Stimulated activated CD8-positive, alpha-beta memory T cell treated with anti-CD3 and anti-CD28 coated beads, Interleukin-15, amount 100 ng/mL, for 24 hours (primary cell): ENCODE measurements at regions not wholly inside any gene's neighbourhood (a gene's known extent, or its start where the extent isn't known, plus 50 kb on each side); places are given as distances from the start of the nearest gene placed in this dataset.
A peak's percentile ranks its signal among the peaks of the same experiment; 100 is the strongest.

Experiments used
- DNase-seq: peaks from one replicate; pipeline ENCODE4 v3.0.0-alpha.2; 2020; ENCODE audit warnings: low read depth

DNA sequence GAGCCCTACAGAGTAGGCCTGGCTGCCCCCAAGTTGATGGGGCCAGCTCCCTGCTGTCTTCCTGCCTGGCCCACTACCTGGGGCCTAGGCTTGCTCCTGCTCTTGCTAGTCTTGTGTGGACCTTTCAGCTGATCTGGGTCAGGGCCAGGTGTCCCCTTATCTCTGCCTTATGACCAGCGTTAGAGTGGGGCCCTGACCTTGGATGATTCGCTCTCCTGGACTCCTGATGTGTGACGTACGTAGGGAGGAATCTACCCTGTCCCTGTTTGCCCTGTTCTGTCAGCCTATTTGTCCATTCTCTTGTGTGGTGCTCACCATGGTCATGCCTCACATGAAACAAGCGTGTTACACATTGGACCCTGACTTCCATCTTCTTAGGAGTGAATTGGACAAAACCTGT, 571.8 kb downstream of the QKI start:
- no peak for DNase-seq

DNA sequence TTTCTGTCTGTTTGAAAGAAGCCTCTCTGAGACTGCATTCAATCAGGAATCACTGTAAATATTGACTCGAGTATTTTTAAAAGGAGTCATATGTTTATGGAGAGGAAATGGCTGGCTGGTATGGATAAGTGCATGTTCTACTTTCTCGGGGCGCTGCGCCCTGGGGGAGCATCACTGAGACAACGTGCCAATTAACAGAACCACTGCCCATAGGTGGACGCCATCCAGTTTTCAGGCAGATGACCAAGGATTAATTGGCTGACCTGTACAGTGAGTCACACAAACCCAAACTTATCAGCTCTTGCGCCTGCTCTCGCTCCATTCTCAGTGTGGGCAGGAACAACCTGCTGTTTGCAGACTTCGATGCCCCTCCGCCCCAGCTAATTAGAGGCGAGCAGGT, 571.2 kb downstream of the QKI start:
- DNase-seq = no peak

DNA sequence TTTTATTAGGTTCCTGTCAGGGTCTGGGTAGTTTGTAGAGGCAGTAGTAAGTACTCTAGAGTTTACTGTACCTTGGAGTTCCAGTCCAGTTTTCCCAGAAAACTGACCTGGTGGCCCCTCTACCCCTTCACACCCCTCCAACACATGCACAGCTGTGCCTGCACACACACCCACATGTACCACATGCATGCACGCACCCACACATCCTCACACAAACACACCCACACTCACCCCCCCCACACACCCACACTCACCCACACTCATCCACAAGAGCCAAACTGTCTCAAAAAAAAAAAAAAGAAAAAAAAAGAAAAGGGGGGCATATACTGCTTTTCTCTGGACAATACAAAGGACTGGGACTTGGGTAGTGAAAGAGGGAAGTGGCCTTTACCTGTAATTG, 570.5 kb downstream of the QKI start:
- no peak for DNase-seq

DNA sequence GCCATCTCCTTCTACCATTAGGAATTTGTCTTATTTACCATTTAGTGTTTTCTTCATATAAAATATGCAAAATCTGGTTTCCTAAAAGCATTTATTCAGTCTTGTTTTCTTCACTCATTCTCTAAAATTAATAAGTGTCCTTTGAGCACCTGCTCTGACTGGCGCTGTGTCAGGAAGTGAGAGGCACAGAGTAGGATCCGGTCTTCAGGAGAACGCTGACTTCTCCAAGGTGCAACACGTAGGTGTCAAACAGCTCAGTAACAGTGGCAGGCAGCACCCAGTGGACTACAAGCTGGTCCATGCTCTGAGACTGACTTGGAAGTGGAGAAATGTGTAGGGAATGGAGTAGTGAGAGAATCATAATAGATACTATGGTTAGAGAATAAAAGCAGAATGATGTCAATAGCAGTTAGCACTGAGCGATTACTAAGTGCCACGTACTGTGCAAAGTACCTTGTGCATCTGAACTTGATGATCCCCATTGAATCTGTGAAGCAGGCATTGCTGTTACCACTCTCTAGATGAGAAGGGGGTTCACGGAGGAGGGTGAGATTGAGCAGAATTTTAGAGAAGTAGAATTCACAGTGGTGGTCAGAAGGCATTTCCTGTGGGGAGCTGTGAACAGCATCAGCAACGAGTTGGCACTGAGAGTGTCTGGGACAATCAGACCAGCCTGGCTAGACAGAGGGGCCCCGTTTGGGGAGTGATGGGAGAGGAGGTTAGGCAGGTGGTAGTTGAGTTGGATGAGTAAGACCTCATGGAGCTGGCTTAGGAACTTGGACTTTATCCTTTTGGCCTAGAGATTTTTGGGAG, 569.8 kb downstream of the QKI start:
- DNase-seq = no peak

DNA sequence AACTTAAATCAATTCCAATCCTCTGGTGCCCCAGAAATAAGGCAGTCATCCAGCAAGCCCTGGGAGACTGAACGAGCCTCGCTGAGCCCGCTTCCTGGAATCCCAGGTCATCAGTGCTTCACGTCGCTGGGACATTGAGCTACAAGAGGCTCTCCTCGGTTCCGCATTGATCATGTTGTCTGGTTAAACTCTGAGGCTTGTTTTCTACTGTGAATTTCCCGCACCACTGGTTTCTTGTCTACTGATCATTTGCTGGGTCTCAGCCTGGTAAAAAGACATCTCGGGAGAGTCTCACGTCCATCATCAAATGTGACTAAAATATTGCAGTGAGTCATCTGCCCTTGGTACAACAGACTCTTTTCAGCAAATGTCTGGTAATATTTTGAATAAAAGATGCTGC, 569.2 kb downstream of the QKI start:
- no peak for DNase-seq

DNA sequence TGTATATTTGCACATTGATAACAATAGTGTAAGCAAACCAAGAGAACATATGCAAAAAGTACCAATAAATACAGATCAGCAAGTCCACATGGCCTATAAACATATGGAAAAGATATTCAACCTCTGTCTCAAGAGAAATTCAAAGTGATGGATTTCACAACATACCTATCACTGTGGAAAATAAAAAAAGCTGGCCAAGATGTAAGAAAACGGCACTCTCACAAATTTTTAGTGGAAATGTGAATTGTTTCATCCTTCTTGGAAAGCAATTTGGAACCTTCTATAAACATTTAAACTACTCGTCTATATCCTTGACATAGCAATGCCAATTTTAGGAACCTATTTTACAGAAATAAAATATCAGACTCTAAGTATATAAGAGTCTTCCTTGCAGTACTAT, 559.8 kb downstream of the QKI start:
- DNase-seq = no peak

DNA sequence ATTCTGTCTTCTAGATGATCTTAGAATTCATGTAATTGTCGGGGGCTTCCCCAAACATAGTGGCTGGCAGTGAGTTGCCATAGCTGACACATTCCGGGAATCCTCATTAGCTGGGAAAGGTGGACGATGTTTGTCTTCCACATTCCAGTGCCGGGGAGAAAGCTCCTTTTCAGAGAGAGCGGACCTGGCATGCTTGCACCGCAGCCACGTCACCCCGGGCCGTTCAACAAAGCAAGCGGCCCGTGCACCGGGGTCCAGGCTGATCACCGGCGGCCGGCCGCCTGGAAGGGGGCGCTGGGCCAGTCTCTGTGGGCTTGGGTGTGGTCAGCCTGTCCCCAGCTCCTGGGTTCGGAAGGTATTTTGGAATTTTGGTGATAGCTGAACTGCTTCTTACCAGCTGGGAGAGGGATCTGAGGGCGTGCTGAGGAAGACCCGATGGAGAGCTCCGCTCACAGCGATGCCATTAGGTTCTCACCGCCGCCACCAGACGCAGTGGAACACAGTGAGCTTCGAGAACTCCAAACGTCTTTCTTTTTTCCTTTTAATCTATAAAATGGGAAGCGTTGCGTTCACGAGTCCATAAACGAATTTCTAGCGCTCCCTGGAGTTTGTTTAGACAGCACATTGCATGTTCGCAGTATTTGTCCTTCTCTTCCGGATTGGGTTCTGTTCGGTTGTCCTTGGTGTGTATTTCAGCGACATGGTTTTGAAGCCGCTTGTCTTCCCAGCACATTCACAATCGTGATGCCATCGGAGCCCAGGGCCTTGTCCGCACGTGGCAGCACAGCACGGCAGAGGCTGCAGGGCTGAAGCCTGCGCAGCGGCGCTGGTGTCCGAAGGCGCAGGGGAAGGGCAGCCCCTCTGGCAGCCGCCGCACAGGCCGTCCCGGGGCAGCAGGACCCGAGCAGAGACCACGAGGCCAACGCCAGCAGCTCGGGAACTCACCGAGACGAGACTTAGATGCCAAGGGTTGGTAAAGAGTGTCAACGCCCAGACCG, 557.6 kb downstream of the QKI start:
- DNase-seq = no peak

DNA sequence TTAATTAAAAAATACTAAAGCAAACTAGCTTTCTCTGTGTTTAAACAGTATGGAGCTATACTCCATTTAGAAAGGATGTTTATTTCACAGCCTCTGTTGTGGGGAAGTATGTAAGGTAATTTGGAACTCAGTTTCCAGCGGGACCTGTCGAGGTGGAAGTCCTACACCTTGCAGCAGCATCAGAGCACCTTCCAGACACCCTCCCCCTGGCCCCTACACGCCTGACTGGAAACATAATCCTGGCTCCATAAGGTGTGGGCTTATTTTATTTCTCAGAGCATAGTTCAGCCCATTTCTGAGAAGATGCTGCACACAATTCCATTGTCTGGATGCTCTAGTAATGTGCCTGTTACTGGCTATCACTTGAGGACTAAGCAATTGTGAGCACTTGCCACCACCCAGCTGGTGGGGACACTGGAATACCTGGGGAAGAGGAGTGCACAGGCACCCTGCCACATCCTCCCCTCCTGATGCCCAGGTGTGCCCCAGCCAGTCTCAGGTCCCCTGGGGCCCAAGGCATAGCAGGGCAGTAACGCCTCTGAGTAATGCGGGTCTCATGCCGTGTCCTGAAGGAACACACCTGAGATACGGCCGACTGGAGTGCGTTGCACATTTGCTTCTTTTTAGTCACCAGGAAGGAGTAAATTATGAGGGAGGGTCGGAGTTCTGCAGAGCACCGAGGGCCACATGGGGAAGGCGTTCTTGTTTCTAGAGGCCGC, 556.5 kb downstream of the QKI start:
- DNase-seq = no peak

DNA sequence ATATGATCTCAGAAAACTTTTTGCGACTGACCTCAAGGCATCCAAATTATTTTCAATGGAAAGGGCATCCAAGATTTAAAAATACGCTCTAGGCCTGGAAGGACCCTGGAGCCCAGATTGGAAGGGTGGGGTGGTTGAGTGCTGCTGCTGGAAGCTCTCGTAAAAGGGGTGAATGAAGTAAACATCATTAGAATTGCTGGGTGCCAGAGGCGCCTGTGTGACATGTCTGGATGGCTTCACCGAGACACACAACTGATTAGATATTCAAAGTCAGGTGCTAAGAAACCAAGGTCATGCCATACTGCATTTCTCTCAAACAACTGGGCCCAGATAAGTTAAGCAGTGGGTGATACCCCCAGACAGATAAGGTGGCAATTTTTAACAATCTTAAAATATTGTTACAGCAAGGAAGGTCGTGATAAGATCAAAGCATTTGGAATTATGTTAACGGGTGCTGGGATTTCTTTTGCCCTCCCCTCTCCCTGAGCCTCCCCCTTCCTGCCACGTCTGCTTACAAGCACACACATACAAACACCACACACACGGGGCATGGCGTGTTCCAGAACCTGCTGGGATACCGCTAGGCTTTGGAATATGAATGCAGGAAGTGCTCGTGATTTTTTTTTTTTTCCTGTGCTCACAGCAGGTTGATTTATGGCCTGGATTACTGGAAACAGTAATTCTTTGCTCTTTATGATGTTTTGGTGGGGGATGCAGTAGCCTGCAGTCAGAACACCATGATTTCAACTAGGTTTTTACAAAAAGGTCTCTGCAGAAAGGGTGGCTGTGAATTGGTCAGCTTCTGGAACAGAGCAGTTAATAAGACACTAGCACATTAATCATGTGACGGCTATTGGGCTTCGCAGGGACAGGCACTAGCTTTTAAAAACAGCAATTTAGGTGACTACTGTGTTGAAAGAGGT, 551.2 kb downstream of the QKI start:
- no peak for DNase-seq

DNA sequence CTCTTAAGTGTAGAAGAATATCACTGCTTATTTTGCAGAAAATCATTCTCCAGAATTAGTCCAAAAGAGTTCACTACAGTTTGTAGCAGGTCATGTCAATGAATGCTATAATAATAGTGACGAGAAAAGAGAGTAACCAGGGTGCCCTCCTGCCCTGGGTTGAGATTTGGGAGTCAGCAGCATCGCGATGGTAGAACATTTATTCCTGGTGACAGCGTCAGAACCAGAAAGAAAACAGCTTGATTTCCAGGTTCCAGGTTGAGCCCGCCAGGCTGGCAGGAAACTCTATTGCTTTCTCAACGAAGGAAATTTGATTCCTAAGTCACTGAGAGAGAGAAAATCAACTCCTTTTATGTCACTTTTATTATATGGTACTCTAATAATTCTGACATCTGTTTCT, 550.3 kb downstream of the QKI start:
- DNase-seq = no peak

DNA sequence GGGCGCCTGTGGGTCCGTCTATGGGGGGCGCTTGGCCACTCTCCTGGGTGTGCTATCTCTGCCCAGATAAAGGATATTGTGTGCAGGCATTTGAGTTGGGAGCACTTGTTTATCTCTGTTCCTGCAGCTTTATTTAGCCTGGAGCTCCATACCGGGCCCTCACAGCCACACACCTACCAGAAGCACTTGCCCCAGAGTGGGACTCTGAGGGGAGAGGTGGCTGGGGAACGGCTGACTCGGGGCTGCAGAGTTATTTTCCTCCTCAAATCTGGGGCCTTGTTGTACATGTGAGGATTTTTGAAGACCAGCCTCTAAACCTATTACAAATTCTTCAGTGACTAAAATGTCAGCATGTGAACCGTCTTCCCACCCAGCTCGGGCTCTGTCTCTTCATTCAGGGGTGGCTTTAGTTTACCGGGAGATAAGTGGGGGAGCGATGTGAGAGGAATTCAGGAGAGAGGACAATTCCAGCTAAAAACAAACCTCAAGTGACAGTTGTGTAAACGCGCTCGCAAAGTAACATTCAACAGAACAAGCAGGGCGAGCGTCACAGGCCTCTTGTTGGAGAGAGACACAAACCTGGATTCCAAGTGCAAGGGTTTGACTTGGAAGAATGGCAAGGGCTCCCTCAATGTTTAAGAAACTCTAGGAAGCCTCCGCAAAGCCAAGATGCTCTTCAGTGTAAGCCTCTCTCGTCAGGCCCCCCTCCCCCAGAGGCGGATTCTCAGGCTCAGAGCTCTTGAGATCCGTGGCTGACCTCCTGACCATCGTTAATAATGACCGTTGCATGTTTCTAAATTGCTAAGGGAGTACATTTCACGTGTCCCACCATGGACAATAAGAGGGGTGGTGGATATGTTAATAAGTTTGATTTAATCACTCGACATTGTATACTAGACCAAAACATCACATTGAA, 548.9 kb downstream of the QKI start:
- DNase-seq = no peak

DNA sequence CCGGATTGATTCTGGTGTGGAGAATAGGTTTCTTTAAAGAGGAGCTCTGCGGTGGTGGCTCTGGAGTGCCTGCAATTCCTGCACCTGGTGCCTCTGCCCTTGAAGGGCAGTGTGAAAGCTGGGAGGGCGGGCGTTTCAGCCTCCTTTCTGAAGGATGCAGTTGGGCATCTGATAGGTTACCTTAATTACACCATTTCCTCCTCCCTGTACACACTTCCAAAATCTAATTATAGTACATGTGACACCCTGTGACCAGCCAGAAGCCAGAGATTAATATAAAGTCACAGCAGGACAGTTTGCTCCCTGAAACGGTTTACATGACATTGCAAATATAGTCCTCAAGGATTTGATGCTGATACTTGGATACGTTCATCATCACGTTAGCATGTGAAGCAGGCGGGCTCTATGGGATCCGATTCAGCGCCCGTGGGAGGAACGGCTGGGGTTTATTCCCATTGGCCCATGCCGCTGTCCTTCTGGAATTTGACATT, 548.2 kb downstream of the QKI start:
- DNase-seq = no peak

DNA sequence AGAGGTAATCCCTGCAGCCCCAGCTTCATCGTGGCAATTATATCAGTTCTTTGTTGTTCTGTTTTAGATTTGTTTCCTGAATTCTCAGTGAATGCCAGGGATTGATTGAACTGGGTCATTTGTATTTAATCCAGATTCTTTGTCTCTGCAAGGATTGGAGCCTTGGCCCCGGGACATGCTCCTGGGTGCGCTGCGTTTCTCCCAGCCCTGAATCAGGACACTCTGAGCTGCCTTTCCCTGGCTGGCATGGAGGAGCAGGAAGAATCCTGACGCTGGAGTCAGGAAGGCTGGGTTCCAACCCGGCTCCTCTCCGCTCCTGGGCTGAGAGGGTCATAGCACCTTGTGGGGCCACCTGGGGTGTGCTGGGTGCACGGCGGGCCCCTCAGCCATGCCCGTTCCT, 545.6 kb downstream of the QKI start:
- DNase-seq = no peak

DNA sequence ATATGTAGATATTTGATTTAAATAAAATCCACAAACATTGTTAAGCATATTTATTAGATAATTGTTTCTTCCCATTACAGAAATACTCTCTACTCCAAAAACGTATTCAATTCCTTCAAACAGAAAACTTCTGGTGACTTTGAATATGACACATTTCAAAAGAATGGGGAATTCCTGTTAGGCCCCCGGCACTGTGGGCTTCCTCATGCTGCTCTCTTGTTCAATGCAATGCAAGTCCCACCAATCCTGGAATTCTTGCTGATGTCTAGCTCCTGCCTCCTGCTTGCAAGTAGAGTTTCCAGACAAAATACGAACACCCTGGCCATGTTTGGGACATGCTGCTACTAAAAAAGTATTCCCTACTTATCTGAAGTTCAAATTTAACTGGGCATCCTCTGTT, 544.1 kb downstream of the QKI start:
- DNase-seq = no peak

DNA sequence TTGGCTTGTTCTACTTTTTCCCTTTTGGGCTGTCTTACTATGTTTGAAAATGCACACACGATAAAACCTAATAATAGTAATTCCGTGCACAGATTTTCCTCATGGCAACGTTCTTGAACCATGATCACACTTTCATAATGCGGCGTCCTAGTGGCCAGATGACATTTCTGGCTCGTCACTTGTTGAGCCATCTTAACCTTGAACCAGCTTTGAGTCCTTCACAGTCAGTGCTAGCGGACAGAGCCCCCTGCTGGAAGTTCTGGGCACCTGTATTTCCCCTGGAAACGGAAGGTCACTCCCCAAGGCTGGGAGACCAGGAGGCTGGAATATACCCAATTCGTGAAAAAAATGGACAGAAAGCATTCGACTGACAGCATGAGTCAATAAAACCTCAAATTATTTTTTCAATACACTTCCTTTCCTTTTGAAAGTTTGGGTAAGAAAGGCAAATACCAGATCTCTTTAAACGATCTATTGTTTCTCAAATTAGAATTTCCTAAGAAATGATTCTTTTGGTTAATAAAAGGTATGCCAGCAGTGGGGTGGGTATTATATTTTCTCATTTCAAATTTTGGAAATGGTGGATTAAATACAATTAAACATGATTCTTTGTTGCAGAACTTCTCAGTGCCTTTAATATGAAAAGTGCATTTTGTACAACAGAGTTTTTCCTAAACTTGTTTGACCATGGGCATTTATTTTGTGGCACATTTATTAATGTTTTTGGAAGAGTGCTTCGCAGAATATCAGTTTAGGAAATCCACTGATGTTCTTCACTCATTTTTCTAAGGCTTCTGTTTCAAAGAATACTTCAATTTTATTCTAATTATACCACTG, 542.3 kb downstream of the QKI start:
- peak; percentile 8 for DNase-seq

DNA sequence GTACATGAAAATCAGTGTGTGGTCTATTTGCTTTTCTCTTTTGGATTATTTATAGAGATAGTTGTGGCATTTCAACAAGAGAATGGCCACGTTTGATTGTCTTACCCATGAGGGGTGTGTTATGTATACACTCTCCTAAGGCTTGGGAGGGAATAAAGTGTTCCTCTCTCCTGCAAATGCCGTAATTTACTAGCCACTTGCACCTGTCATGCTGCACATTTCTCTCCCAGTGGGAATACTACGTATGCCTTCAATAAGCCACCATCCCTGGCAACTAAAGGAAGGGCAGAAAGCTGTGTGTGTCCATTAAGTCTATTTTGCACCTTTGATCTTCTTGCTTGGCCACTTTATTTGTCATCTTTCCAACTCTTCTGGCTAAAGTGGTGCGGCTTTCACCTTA, 541.2 kb downstream of the QKI start:
- DNase-seq = no peak

DNA sequence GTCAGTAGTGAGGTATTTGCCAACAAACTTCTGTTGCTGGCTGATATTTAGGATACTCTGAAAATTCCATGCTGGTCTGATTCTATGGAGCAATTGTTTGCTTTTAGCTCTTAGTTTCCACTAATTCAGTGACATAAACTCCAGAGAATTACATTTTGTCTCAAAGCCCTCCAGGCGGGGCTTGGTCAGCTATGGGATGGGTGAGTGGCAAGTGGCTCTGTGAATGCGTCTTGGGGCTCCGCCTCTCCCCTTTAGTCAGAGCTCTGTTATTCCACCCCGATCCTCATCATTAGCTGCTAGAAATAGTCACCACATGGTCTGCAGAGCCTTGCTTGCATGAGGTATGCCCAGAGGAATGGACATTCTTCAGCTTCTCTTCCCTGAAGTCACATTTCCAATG, 540.6 kb downstream of the QKI start:
- DNase-seq = no peak

DNA sequence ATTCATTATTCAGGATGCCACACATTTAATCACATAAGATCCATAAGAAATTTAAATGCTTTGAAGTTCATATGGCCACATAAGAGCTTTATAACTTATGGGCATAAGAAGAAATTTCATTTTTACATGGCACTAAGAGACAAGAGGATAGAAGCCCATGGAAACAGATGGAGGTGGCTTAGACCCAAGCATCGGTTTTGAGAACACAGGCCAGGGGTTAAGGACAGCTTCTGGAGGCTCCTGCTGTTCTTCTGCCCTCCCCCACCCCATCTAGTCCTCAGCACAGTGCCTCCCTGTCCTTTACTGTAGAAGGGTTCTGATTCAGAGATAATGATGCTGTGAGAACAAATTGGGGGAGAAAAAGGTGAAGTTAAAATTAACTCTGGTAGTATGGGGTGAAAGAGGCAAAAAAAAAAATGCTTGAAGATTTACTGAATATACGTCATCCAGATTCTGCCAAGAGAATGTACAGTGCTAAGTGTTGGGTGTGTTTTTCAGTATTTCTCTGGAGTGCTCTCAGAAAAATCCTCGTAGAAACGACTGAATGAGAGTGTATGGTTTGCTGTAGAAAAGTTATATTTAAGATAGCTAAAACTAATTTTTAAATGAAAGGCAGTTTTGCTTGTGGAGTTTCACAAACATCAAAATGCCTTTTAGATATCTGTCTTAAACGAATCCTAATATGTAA, 539.7 kb downstream of the QKI start:
- no peak for DNase-seq

DNA sequence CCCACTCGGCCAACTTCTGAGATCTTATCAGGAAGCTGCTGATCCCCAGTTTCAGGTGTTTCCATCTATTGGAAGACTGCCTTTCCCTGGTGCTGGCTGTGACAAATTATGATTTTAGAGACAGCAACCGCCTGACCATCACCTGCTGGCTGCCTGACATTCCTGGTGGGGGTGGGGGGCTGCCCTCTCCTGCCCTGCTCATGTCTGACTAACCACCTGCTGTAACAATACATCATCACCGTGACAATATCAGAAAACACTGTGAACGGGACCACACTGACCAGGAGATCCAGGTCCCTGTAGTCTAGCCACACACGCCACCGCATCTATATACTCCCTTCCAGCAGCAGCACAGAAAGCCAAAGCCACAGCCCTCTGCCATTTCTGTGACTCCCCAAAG, 537.5 kb downstream of the QKI start:
- no peak for DNase-seq
